ENCODE measurements at regions not wholly inside any gene's neighbourhood (a gene's known extent, or its start where the extent isn't known, plus 50 kb on each side); places are given as distances from the start of the nearest gene placed in this dataset.

GRCh38 chr22:48428631-48429371, 1398.9 kb downstream of the BRD1 start:
- no peaks in the 10 kb centered on the region for H3K4me1 ChIP-seq
- no peak for TF ChIP-seq POLR2A (IDR thresholded peaks at IDR 0.05)
- TF ChIP-seq, protein P1, sequence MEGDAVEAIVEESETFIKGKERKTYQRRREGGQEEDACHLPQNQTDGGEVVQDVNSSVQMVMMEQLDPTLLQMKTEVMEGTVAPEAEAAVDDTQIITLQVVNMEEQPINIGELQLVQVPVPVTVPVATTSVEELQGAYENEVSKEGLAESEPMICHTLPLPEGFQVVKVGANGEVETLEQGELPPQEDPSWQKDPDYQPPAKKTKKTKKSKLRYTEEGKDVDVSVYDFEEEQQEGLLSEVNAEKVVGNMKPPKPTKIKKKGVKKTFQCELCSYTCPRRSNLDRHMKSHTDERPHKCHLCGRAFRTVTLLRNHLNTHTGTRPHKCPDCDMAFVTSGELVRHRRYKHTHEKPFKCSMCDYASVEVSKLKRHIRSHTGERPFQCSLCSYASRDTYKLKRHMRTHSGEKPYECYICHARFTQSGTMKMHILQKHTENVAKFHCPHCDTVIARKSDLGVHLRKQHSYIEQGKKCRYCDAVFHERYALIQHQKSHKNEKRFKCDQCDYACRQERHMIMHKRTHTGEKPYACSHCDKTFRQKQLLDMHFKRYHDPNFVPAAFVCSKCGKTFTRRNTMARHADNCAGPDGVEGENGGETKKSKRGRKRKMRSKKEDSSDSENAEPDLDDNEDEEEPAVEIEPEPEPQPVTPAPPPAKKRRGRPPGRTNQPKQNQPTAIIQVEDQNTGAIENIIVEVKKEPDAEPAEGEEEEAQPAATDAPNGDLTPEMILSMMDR (IDR thresholded peaks at IDR 0.05) = no peak
- H3K27me3 ChIP-seq = peaks cover 0 to 61% (median 0%) of the 10 kb centered on the region in 4 donors
- 62 to 70% methylated on average over 18 of the region's 18 CpGs for WGBS, 2 donors
- intact Hi-C loops (cut with DNase I) = no loop called here
- H3K9me3 ChIP-seq = no peaks in the 10 kb centered on the region
- no peak overlapping the region for H3K4me3 ChIP-seq
- DNase-seq = no peak
- H3K36me3 ChIP-seq = no peaks in the 10 kb centered on the region
- H3K27ac ChIP-seq = no peak overlapping the region

DNA sequence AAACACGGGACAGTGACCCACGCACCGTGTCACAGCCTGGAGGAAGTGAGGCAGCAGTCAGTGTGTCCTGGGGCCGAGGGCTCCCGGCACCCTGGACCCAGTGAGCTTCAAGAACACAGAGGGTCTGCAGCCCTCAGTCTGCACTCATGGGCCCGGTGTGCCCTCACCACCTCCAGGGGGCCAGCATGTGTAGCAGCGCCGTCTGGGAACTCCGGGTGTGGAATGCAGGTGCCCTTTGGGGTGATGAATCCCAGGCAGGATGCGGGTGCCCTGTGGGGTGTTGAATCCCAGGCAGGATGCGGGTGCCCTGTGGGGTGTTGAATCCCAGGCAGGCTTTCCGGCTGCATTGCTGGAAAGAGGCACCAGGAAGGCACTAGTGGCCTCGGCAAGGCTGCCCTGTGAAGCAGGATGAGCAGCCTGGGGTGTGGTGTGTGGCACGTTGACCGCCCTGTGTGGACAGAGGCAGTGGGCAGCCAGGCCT, 1399.9 kb downstream of the BRD1 start:
- Histone ChIP-seq H3K9me3 (no peaks in the 10 kb centered on the region), H3K27me3 (peaks cover 0 to 61% (median 0%) of the 10 kb centered on the region in 4 donors), H3K36me3 (no peaks in the 10 kb centered on the region), H3K27ac (no peak overlapping the region), H3K4me3 (no peak overlapping the region), H3K4me1 (no peaks in the 10 kb centered on the region)
- WGBS, 2 donors = 81 to 86% methylated on average over 5 to 6 of the region's 15 CpGs
- DNase-seq = no peak
- intact Hi-C loops (cut with DNase I) = no loop called here
- TF ChIP-seq POLR2A (IDR thresholded peaks at IDR 0.05) = no peak

- WGBS, 2 donors = 62 to 67% methylated on average over 3 to 10 of the region's 18 CpGs
- Histone ChIP-seq H3K4me3 (no peak overlapping the region), H3K27me3 (peaks cover 0 to 54% (median 0%) of the 10 kb centered on the region in 4 donors), H3K36me3 (no peaks in the 10 kb centered on the region), H3K27ac (no peak overlapping the region), H3K4me1 (no peaks in the 10 kb centered on the region), H3K9me3 (no peaks in the 10 kb centered on the region)
- intact Hi-C loops (cut with DNase I) = no loop called here
- DNase-seq = no peak
- no peak for TF ChIP-seq POLR2A (IDR thresholded peaks at IDR 0.05)
- TF ChIP-seq, protein P1 (IDR thresholded peaks at IDR 0.05) = no peak
Measured at GRCh38 chr22:48426466-48427380, 1401.0 kb downstream of the BRD1 start.

GRCh38 chr22:48425641-48426040, 1402.0 kb downstream of the BRD1 start:
- Histone ChIP-seq H3K27ac (no peak overlapping the region), H3K4me1 (no peaks in the 10 kb centered on the region), H3K4me3 (no peak overlapping the region), H3K36me3 (no peaks in the 10 kb centered on the region), H3K27me3 (peaks cover 0 to 54% (median 0%) of the 10 kb centered on the region in 4 donors), H3K9me3 (no peaks in the 10 kb centered on the region)
- intact Hi-C loops (cut with DNase I) = no loop called here
- DNase-seq = no peak
- TF ChIP-seq, protein P1 (IDR thresholded peaks at IDR 0.05) = no peak
- no peak for TF ChIP-seq POLR2A (IDR thresholded peaks at IDR 0.05)
- WGBS, 2 donors = no CpG with 5 or more reads among the region's 12 CpGs

GRCh38 chr22:48425091-48425506, 1402.6 kb downstream of the BRD1 start:
- no peak for DNase-seq
- H3K36me3 ChIP-seq = no peaks in the 10 kb centered on the region
- TF ChIP-seq, protein P1 (IDR thresholded peaks at IDR 0.05) = no peak
- no peak for TF ChIP-seq POLR2A (IDR thresholded peaks at IDR 0.05)

More at GRCh38 chr22:48425091-48425506, 1402.6 kb downstream of the BRD1 start:
- Histone ChIP-seq H3K4me3 (no peak overlapping the region), H3K27me3 (peaks cover 0 to 51% (median 0%) of the 10 kb centered on the region in 4 donors), H3K9me3 (no peaks in the 10 kb centered on the region), H3K27ac (no peak overlapping the region), H3K4me1 (no peaks in the 10 kb centered on the region)
- intact Hi-C loops (cut with DNase I) = no loop called here
- WGBS, 2 donors = 67 to 93% methylated on average over 5 to 6 of the region's 15 CpGs

Data from esophagus squamous epithelium (tissue), 5 donors.